HG03095 (cell line): ENCODE measurements at regions not wholly inside any gene's neighbourhood (a gene's known extent, or its start where the extent isn't known, plus 50 kb on each side); places are given as distances from the start of the nearest gene placed in this dataset.

Experiments
- ATAC-seq: cut with Tn5 transposase; IDR thresholded peaks from one replicate; pipeline ENCODE4 v1.9.1; 2021; ENCODE audit warnings: moderate library complexity; ENCODE audit not compliant: unreplicated experiment

DNA sequence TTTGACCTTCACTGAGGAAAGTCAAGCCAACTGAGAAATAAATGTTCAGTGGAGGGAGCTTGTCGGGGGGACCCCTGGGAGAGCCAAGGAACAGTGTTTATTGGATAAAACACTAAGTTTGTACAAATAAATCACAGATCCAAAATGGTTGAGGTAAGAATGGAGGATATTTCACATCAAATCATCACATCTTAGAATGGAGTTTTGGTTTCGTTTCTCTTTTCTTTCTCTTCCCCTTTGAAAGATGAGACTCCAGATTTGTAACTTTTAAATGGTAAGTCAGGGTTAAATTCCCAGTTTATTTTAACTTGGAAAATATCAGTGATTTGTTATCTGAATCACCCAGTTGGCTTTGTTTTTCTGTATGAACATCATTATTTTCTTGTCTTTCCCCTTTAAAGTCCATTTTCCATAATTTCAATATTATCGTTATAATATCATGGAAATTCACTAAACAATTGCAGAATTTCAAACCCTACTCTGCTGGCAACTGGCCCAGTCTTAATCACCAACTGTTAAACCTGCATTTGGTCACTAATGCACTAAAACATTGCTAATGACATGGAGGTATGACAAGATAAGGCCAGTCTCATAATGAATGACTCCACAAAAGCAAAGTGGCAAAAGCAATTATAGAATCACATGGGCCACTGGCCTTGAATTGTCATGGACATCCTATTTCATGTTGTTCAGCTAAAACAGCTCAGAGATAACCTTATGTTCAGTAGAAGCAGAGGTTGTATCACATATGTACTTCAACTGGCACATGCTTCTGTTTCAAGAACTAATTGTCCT is 295.1 kb downstream of the SHOX2 start:
- no peak for ATAC-seq

GRCh38 chr3:157807280-157807679 is 298.9 kb downstream of the SHOX2 start:
- no peak for ATAC-seq

DNA sequence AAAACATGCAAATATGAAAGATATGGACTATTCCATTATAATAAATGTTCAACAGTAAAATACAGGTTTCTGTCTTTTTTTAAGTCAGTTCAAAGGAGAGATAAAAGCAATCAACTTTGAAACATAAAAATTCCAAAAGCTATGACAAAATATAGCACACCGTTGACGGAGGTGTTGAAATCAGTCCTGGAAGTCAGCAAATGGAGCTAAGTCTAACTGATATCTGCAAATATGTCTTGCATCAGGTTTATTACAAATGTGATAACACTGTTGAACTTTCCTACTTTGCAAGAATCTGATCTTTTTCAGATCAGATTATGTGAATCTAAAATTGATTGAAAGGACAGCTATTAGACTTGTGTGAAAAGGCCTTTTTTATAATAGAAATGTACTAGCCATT is 300.7 kb downstream of the SHOX2 start:
- ATAC-seq = no peak

DNA sequence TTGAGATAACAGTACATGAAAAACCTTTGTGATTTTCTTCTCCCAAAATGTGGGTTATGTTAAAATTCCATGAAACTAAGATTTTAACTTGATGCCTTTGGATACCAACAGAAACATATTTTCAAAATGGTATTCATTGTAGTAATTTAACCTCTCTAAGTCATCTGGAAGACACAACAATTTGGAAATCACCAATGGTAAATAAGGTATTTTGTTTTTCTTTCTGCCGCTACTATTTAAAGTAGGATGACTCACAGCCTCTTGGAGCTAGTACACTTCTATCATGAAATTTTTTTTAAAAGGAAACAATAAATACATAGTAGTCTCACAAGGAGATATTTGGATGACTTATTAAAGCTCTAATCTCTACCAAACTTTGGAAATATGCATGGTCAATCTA is 291.6 kb upstream of the VEPH1 start:
- ATAC-seq = no peak

GRCh38 chr3:157793745-157794144 is 290.5 kb upstream of the VEPH1 start:
- ATAC-seq = no peak

- no peak for ATAC-seq
Observed at GRCh38 chr3:157789162-157789561, 285.9 kb upstream of the VEPH1 start.

DNA sequence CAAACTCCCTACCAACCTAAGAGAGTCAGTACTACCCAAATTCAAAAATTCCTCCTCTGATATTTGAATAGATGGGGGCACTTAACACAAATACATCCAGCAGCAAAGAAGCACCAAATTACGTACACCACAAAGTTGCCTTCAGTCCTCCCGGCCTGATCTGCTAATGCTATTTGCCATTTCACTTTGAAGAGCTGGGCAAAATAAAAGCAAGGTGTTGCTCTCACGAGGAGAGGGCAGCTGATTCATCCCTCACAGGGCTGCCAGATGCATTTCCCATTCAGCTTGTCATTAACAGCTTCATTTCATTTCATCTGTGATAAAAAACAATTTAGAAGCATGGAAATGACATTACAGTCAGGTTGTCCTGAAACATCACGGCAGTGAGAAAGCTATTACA is 283.4 kb upstream of the VEPH1 start:
- ATAC-seq = no peak

DNA sequence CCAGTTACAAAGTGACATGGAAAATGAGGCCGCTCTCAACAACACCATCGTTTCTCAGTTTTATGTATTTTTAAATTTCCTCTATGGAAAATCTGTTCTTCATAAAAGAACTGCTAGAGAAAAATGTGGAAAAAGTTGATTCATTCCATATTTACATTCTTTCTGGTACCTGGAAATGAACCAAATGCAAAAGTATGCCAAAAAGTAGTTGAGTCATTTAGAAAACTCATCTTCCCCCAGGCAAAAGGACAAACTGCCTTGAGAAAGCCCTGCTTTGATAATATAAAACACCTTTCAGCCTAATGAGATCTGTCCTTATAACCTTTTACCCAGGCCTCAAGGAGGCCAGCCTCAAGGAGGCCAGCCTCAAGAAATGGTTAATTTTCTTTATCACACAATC is 283.0 kb upstream of the VEPH1 start:
- ATAC-seq = no peak

- ATAC-seq = no peak
Observed at GRCh38 chr3:157785102-157785826, 282.0 kb upstream of the VEPH1 start.

- no peak for ATAC-seq
Observed at GRCh38 chr3:157782236-157782635, 279.0 kb upstream of the VEPH1 start.

DNA sequence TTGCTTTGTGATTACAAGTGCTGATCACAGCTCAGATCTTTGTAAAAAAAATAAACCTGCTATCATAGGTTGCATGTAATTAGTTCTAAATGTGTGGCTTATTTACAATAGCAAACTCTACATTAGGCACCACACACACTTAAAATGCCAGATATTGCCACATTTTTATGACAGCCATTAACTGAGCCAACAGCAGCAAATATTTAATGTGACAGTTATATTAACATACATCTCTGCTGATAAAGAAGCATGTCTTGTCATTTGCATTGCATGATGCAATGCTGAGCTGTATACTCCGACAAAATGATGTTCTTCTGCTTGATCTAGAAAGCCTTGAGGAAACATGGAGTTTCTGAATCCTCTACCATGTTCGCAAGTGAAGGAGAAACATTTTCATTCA is 273.6 kb upstream of the VEPH1 start:
- ATAC-seq = no peak

DNA sequence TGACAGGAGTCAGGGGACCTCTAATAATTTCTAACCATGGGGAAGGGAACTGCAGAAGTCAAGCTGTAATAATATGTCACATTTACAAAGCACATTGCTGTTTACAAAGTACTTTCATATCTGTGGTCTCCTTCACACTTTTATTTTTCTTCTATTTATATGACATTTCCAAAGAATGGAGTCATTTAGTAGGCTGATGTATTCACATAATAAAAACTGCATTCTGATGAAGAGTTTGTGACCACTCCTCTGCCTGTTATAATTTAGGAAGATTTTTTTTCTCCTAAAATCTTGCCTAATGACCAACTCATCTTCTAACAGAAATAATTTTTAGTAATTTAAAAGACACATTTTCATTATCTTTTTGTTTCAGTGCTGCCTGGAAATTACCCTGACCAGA is 272.2 kb upstream of the VEPH1 start:
- no peak for ATAC-seq

DNA sequence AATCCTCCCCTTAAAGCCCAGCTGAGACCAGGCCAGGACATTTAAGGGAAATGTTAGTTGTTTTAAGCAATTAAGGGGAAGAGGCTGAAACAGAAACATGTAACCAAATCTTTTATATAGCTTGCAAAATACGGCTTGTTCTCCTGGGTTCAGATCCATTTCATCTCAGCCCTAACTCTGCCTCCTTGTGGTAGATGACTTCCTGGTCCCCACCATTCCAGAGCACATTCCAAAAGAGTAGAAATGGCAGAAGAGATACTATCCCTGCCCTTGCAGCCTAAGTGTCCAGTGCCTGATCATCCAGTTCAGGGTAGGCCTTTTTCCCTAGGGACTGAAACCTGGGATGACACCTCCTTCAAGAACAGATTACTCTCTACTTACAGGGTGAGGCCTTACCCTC is 266.2 kb upstream of the VEPH1 start:
- ATAC-seq = no peak

DNA sequence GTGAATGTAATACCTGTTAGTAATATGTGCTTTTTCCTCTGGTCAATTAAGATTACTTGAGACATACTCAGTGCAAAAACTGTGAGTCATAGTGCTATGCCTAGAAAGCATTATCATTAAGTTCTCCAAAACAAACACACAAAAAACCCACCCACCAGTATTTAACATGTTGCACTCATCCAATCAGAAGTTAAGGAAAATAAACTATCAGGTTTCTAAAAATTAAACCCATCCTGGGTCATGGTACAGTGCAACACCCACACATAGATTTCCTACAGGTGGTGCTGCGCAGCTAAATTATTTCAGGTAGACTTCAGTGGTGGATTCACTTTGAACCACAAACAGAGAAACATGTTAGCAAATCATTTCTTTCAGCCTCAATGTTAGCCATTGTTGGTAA is 264.4 kb upstream of the VEPH1 start:
- no peak for ATAC-seq

DNA sequence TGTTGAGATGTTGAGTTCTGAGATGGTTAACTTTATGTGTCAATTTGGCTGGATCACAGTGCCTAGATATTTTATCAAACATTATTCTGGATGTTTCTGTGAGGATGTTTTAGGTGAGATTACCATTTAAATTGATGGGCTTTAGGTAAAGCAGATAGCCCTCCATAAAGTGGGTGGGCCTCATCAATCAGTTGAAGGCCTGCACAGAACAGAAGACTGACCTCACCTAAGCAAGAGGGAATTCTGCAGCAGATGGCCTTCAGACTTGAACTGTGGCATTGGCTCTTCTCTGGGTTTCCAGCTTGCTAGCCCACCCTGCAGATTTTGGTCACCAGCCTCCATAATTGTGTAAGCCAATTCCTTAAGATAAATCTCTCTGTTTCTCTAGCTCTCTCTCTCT is 260.4 kb upstream of the VEPH1 start:
- no peak for ATAC-seq

DNA sequence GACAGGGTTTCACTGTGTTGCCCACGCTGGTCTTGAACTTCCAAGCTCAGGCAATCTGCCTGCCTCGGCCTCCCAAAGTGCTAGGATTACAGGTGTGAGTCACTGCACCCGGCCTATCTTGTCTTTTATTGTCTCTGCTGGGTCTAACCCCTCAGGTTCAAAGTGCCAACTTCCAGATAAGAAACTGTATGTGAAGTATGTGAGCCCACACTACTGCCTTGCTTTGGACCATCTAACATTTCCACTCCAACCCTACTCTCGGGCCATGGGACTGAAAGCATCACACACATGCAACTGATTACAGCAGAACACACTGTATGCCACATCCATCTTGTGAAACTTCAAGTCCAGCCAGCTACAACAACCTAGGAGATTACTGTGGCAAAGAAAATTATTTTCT is 256.1 kb upstream of the VEPH1 start:
- ATAC-seq = no peak

DNA sequence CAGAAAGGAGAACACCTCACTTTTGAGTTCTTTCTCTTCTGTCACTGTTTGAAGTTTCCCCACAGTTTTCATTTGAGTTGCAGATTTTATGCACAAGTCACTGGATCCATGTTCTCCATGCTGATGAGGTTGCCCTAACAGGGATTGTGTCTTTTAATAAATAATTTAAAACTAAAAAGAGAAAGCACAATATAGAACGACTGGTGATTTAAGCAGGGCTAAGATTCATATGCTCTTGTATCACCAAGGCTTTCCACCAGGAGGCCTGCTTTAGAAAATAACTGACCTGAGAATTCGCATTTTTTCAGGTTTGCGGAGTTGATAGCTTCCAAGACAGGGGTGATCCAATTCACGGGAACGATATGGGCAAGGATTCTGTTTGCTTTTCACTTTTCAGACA is 252.0 kb upstream of the VEPH1 start:
- ATAC-seq = no peak

DNA sequence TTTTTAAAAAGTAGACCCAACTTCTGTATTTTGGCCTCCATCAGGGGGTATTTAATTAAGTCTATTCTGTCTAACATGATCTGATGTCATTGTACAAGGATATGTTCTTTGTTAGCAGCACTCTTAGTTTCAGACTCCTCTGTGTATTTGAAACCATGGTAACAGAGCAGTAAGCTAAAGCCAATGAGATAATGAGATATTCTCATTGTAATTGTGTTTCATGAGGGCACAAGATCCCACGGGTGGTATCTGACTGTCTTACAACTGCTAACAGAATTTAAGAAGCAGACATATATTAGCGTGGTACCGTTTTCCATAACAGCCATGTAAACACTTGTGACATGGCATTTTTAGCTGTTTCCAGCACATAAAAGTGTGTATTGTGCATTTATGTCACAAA is 251.2 kb upstream of the VEPH1 start:
- no peak for ATAC-seq

DNA sequence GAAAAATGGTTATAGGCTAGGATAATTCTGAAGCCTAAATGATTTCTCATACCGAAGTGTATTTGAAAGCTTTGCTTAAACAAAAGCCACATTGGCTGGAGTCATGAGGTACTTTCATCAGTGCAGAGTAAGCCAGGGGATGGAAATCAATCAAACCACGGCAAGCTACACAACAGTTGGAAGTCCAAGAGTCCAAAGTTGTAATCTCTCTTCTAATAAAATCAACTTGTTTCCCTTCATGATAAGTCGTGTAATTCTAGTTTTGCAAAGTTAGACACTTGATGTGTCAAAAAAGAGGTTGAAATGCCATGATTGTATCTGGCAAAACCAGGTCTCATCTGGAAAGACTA is 250.5 kb upstream of the VEPH1 start:
- ATAC-seq = no peak

GRCh38 chr3:157752956-157753786 is 250.0 kb upstream of the VEPH1 start:
- no peak for ATAC-seq

DNA sequence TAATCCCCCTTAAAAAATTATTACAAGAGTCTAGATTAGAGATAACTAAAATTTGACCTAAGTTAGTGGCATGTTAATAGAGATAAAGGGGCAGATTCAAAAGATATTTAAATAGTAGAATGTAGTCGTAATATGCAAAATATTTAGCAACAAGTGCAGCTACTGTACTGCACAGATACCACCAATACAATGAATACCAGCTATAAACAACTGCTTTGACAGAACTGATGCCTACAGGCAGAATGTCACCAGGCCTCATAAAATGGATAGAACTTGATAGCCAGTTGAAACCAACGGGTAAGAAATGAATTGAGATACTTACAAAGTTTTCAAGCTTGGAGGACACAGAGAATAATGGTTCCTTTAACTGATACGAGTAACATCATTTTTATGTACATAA is 249.3 kb upstream of the VEPH1 start:
- ATAC-seq = no peak

DNA sequence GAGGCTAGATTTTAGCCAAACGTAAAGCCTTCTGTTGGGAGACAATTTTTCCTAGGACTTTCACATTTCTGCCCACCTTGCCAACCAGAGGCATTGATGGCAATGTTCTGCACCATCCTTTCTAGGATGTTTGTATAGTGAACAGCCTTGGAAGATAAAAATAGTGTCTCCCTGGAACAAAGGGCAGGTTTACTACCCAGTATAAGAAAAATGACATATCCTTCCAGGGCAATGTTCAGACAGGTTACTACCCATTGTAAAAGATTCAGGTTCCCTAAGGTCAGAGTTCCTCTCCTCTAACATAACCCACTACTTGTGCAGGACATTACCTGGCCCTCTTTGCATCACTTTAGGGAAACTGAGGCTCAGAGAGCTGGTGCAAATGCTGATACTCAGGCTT is 248.2 kb upstream of the VEPH1 start:
- no peak for ATAC-seq
